Transverse colon (tissue), 4 donors: ENCODE measurements at regions not wholly inside any gene's neighbourhood (a gene's known extent, or its start where the extent isn't known, plus 50 kb on each side); places are given as distances from the start of the nearest gene placed in this dataset.

Experiments used
- DNase-seq: peaks from one replicate; pipeline ENCODE4 v3.0.0-alpha.2; 2019
- H3K27ac ChIP-seq, 4 donors: fragments of 200-600 bp; sonication (generic); 2 replicates each; pipeline ENCODE4 v1.5.1; 2016 to 2018; ENCODE audit warnings: inconsistent platforms in 4 of 4
- H3K27me3 ChIP-seq: fragments of 200-600 bp; sonication (generic); 2 replicates; pipeline ENCODE4 v1.5.1; 2017; ENCODE audit warnings: inconsistent platforms
- H3K36me3 ChIP-seq, 4 donors: fragments of 200-600 bp; sonication (generic); 2 replicates each; pipeline ENCODE4 v1.5.1; 2017 to 2019; ENCODE audit warnings: inconsistent platforms in 4 of 4
- H3K4me1 ChIP-seq, 4 donors: fragments of 200-600 bp; sonication (generic); 2 replicates each; pipeline ENCODE4 v1.5.1; 2017 to 2020; ENCODE audit warnings: inconsistent platforms in 4 of 4
- H3K4me3 ChIP-seq, 4 donors: fragments of 200-600 bp; sonication (generic); 1 replicate in 1 of 4; 2 replicates in 3 of 4; pipeline versions ENCODE4 v1.5.1 to v1.6.1; 2017 to 2019; ENCODE audit warnings: inconsistent platforms in 4 of 4
- H3K9me3 ChIP-seq, 2 donors: fragments of 200-600 bp; sonication (generic); 2 replicates each; pipeline ENCODE4 v1.5.1; 2017 to 2019; ENCODE audit warnings: inconsistent platforms in 2 of 2
- CTCF ChIP-seq, 5 experiments: fragments of 200-600 bp in 3 of 5; fragments of 450-650 bp in 2 of 5; sonication (generic) in 3 of 5; IDR thresholded peaks; 1 replicate in 2 of 5; 2 replicates in 3 of 5; pipeline ENCODE4 v1.5.1; 2016 to 2017; ENCODE audit warnings: antibody characterized with exemption in 5 of 5, inconsistent platforms in 3 of 5, mild to moderate bottlenecking in 2 of 5, moderate library complexity in 1 of 5
- EP300 ChIP-seq: sonication (generic); formaldehyde crosslinking; IDR thresholded peaks from one replicate; pipeline ENCODE4 v1.6.1; 2017; ENCODE audit warnings: antibody characterized with exemption, low read depth
- POLR2A ChIP-seq: fragments of 450-650 bp; IDR thresholded peaks from one replicate; pipeline ENCODE4 v1.6.1; 2016; ENCODE audit warnings: antibody characterized with exemption, mild to moderate bottlenecking, moderate library complexity
- POLR2AphosphoS5 ChIP-seq, 3 donors: sonication (generic); formaldehyde crosslinking; IDR thresholded peaks; one replicate each; pipeline ENCODE4 v1.6.1; 2016; ENCODE audit warnings: antibody characterized with exemption in 3 of 3
- WGBS, 2 donors: methylation state at CpG; one replicate each; pipeline ENCODE4 v1.1.5; 2018; ENCODE audit warnings: low coverage in 1 of 2; 5-methylcytosine and 5-hydroxymethylcytosine counted together
- in situ Hi-C, 4 donors: fragments of 200-750 bp; cut with MboI; loops; one replicate each; pipeline versions ENCODE4 v1.15.0 to v1.15.1; 2017; ENCODE audit warnings: low sequenced_read_pairs in 3 of 4, low pct_ligation_motif_present in 1 of 4, low pct_unique_long_range_greater_than_20kb in 1 of 4
- intact Hi-C: fragments of 100-400 bp; cut with DNase I; formaldehyde crosslinking; loops from one replicate; pipeline ENCODE4 v1.15.1; 2023; ENCODE audit warnings: low total_unique reads

- Histone ChIP-seq H3K9me3 (no peaks in the 10 kb centered on the region), H3K27me3 (no peaks in the 10 kb centered on the region), H3K36me3 (no peaks in the 10 kb centered on the region), H3K4me3 (no peak overlapping the region), H3K4me1 (no peaks in the 10 kb centered on the region), H3K27ac (no peak overlapping the region)
- DNase-seq, result no peak
- WGBS, 2 donors, result 62 to 66% methylated on average over 3 of the region's 3 CpGs
- TF ChIP-seq CTCF (IDR thresholded peaks at IDR 0.05), result no peak
- TF ChIP-seq EP300, result no peak
- TF ChIP-seq POLR2AphosphoS5 (IDR thresholded peaks at IDR 0.05), result no peak
- no peak for TF ChIP-seq POLR2A
- intact Hi-C loops, result no loop called here
- in situ Hi-C loops, result no loop called here
These were observed 318.3 kb upstream of the KLHL29 start for GRCh38 chr2:23066686-23067085.

GRCh38 chr2:23069156-23069555, 315.8 kb upstream of the KLHL29 start:
- no peak overlapping the region for H3K27ac ChIP-seq
- TF ChIP-seq POLR2AphosphoS5 (IDR thresholded peaks at IDR 0.05), result no peak
- TF ChIP-seq CTCF (IDR thresholded peaks at IDR 0.05), result no peak
- WGBS, 2 donors, result 92% methylated on average over 3 of the region's 3 CpGs; no CpG with 5 or more reads in 1 of the 2 donors

GRCh38 chr2:23069923-23070322, 315.1 kb upstream of the KLHL29 start:
- Histone ChIP-seq H3K27ac (no peak overlapping the region), H3K9me3 (no peaks in the 10 kb centered on the region), H3K4me1 (no peaks in the 10 kb centered on the region), H3K27me3 (no peaks in the 10 kb centered on the region), H3K36me3 (no peaks in the 10 kb centered on the region), H3K4me3 (no peak overlapping the region)
- no peak for DNase-seq
- WGBS, 2 donors, result 34 to 59% methylated on average over 3 of the region's 3 CpGs
- no peak for TF ChIP-seq EP300
- no peak for TF ChIP-seq POLR2AphosphoS5 (IDR thresholded peaks at IDR 0.05)
- TF ChIP-seq CTCF (IDR thresholded peaks at IDR 0.05), result no peak
- TF ChIP-seq POLR2A, result no peak
- in situ Hi-C loops (no loop called here), intact Hi-C loops (no loop called here)

More at GRCh38 chr2:23069156-23069555, 315.8 kb upstream of the KLHL29 start:
- DNase-seq, result no peak
- Histone ChIP-seq H3K4me1 (no peaks in the 10 kb centered on the region), H3K36me3 (no peaks in the 10 kb centered on the region), H3K4me3 (no peak overlapping the region), H3K27me3 (no peaks in the 10 kb centered on the region), H3K9me3 (no peaks in the 10 kb centered on the region)
- intact Hi-C loops (no loop called here), in situ Hi-C loops (no loop called here)

- DNase-seq, result no peak
- Histone ChIP-seq H3K4me1 (no peaks in the 10 kb centered on the region), H3K4me3 (no peak overlapping the region), H3K27me3 (no peaks in the 10 kb centered on the region), H3K27ac (no peak overlapping the region), H3K9me3 (no peaks in the 10 kb centered on the region), H3K36me3 (no peaks in the 10 kb centered on the region)
- intact Hi-C loops (no loop called here), in situ Hi-C loops (no loop called here)
- TF ChIP-seq EP300, result no peak
- no peak for TF ChIP-seq POLR2A
- no peak for TF ChIP-seq POLR2AphosphoS5 (IDR thresholded peaks at IDR 0.05)
- TF ChIP-seq CTCF (IDR thresholded peaks at IDR 0.05), result no peak
These were observed 311.9 kb upstream of the KLHL29 start for GRCh38 chr2:23073056-23073455.
